Lung (tissue), 11 donors: ENCODE measurements at regions not wholly inside any gene's neighbourhood (a gene's known extent, or its start where the extent isn't known, plus 50 kb on each side); places are given as distances from the start of the nearest gene placed in this dataset.

Experiments
- ATAC-seq: fragments of 200-7000 bp; cut with Tn5 transposase; one replicate; pipeline ENCODE4 v1.9.1; 2020; ENCODE audit warnings: moderate number of reproducible peaks; ENCODE audit not compliant: insufficient read depth, low FRiP score
- DNase-seq, 3 donors: peaks; one replicate each; pipeline ENCODE4 v3.0.0-alpha.2; 2013 to 2017
- H3K27ac ChIP-seq, 2 donors: one replicate each; pipeline ENCODE4 v1.5.1; 2013; ENCODE audit warnings: mild to moderate bottlenecking in 2 of 2, moderate library complexity in 2 of 2, control low read depth in 1 of 2, inconsistent platforms in 1 of 2, low read depth in 1 of 2, low read length in 1 of 2
- H3K27me3 ChIP-seq, 3 donors: one replicate each; pipeline ENCODE4 v1.5.1; 2013; ENCODE audit warnings: low read length in 2 of 3; ENCODE audit not compliant: control insufficient read depth in 3 of 3, insufficient read depth in 3 of 3
- H3K36me3 ChIP-seq, 4 donors: one replicate each; pipeline ENCODE4 v1.5.1; 2013; ENCODE audit warnings: low read length in 4 of 4, mild to moderate bottlenecking in 1 of 4, moderate library complexity in 1 of 4; ENCODE audit not compliant: control insufficient read depth in 4 of 4, insufficient read depth in 4 of 4
- H3K4me1 ChIP-seq, 5 donors: one replicate each; pipeline ENCODE4 v1.5.1; 2013; ENCODE audit warnings: low read length in 5 of 5, mild to moderate bottlenecking in 2 of 5, moderate library complexity in 1 of 5; ENCODE audit not compliant: control insufficient read depth in 5 of 5, insufficient read depth in 5 of 5
- H3K4me3 ChIP-seq: one replicate; pipeline ENCODE4 v1.5.1; 2013; ENCODE audit warnings: mild to moderate bottlenecking, control low read depth, moderate library complexity
- H3K9ac ChIP-seq, 2 donors: one replicate each; pipeline ENCODE4 v1.5.1; 2013; ENCODE audit warnings: low read length in 2 of 2, control low read depth in 1 of 2; ENCODE audit not compliant: insufficient read depth in 1 of 2
- H3K9me3 ChIP-seq, 4 donors: one replicate each; pipeline ENCODE4 v1.5.1; 2013; ENCODE audit warnings: low read length in 3 of 4, mild to moderate bottlenecking in 1 of 4, moderate library complexity in 1 of 4; ENCODE audit not compliant: control insufficient read depth in 4 of 4, insufficient read depth in 3 of 4
- WGBS, 2 donors: extraction: QIAGEN DNeasy Blood & Tissue Kit; methylation state at CpG; one replicate each; pipeline ENCODE4 v1.1.7; 2013; 5-methylcytosine and 5-hydroxymethylcytosine counted together
- TF ChIP-seq, protein P1 (sequence below): IDR thresholded peaks from 2 replicates; pipeline ENCODE4 v1.5.1; 2012; ENCODE audit warnings: mild to moderate bottlenecking; ENCODE audit errors: control extremely low read depth, extremely low read depth
- donor health status: control.
- donor health status: control.
- donor health status: Bipolar disorder and iron deficiency.
- donor health status: healthy.
- donor health status: DM: yes; HTN: yes; CAD: no.

DNA sequence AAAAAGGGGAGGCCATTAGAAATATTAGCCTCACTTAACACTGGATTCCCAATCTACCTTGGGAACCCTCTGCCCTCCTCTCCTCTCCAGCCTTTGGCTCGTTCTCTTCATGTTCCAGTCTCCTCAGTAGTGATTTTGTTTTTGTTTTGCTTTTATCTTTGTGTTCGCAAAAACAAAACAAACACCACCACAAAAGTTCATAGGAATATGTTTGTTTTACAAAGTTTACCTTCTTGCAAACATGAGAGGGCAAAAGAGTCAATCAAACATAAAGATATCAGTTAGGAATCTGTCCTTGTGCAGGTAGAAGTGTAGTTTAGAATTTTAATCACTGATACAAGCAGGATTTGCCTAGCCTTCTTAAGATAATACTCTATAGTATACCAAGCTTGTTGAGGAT lies 179.7 kb upstream of the GUCY1A2 start:
- ATAC-seq (no peak), DNase-seq (no peak)
- Histone ChIP-seq H3K4me3 (no peak overlapping the region), H3K9ac (no peak overlapping the region), H3K27ac (no peak overlapping the region), H3K36me3 (no peaks in the 10 kb centered on the region), H3K9me3 (peaks cover 0 to 2% (median 0%) of the 10 kb centered on the region in 4 donors), H3K27me3 (no peaks in the 10 kb centered on the region), H3K4me1 (no peaks in the 10 kb centered on the region)
- TF ChIP-seq, protein P1, sequence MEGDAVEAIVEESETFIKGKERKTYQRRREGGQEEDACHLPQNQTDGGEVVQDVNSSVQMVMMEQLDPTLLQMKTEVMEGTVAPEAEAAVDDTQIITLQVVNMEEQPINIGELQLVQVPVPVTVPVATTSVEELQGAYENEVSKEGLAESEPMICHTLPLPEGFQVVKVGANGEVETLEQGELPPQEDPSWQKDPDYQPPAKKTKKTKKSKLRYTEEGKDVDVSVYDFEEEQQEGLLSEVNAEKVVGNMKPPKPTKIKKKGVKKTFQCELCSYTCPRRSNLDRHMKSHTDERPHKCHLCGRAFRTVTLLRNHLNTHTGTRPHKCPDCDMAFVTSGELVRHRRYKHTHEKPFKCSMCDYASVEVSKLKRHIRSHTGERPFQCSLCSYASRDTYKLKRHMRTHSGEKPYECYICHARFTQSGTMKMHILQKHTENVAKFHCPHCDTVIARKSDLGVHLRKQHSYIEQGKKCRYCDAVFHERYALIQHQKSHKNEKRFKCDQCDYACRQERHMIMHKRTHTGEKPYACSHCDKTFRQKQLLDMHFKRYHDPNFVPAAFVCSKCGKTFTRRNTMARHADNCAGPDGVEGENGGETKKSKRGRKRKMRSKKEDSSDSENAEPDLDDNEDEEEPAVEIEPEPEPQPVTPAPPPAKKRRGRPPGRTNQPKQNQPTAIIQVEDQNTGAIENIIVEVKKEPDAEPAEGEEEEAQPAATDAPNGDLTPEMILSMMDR = no peak
- WGBS, 2 donors = 63 to 82% methylated on average over 2 of the region's 2 CpGs

DNA sequence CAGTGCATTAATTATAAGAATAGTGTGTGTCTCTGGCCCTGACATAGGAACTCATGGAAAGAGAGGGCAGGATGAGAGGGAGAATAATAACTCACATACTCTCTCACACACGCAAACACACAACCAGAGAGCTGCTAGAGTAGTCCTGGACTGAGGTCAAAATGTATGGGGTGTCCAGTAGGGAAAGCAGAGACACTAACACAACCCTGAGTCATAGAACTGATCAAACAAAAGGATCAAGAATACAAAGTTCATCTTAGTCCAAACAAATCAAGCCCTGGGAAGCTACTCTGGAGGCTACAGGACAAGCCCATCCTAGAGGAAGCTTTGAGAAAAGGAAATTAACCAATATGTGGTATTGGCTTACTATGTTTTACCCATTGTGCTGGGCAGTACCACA lies 178.5 kb upstream of the GUCY1A2 start:
- WGBS, 2 donors = 77 to 90% methylated on average over 1 of the region's 1 CpG

DNA sequence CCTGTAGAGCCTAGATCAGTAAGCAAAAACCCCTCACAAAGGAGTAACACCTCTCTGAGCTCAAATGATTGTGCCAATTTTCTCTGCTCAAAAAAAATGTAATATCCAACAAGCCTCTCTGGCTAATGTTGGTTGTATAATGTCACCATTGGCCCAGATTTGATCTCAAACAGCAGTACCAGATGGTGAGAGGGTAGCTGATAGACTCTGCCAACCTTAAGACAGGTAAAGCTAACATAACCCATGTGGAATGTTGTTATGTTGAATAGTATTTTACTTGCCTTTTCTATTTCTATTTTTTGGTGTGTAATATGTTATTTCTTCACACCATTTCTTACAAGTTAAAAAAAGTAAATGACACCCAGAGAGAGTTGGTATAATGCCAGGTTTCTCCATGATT lies 166.7 kb upstream of the GUCY1A2 start:
- Histone ChIP-seq H3K9ac (no peak overlapping the region), H3K4me1 (peaks cover 0 to 8% (median 0%) of the 10 kb centered on the region in 5 donors), H3K36me3 (no peaks in the 10 kb centered on the region), H3K4me3 (no peak overlapping the region), H3K27me3 (no peaks in the 10 kb centered on the region), H3K9me3 (no peaks in the 10 kb centered on the region), H3K27ac (no peak overlapping the region)
- peak in 1 of 3 donors; percentile 9 for DNase-seq
- no peak for ATAC-seq
- TF ChIP-seq, protein P1 = no peak

More for the DNA sequence above, 178.5 kb upstream of the GUCY1A2 start:
- Histone ChIP-seq H3K4me1 (no peaks in the 10 kb centered on the region), H3K27me3 (no peaks in the 10 kb centered on the region), H3K36me3 (no peaks in the 10 kb centered on the region), H3K4me3 (no peak overlapping the region), H3K9me3 (peaks cover 0 to 2% (median 0%) of the 10 kb centered on the region in 4 donors), H3K9ac (no peak overlapping the region), H3K27ac (no peak overlapping the region)
- TF ChIP-seq, protein P1 = no peak
- ATAC-seq (no peak), DNase-seq (no peak)

DNA sequence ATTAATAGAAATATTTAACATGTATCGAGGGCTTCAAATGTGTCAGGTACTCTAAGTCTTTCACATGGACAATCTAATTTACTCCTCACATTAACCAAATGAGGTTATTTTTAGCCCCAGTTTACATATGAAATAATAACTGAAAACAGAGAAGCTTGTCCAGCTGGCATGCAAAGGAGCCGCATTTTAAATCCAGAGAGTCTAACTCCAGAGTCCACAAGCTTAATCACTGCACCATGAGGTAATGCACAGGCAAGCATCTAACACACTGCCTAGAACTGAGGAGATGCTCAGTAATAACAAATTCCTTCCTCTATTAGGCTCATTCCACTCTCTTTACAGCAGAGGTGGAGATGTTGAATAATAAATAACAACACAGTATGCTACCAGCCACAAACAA lies 165.7 kb upstream of the GUCY1A2 start:
- H3K4me1 ChIP-seq = peaks cover 0 to 8% (median 0%) of the 10 kb centered on the region in 5 donors
- H3K27ac ChIP-seq = no peak overlapping the region
- TF ChIP-seq, protein P1 = no peak
- H3K9me3 ChIP-seq = no peaks in the 10 kb centered on the region
- peak in 2 of 3 donors; percentile 24 to 25 for DNase-seq
- no peak for ATAC-seq
- H3K27me3 ChIP-seq = no peaks in the 10 kb centered on the region
- H3K36me3 ChIP-seq = no peaks in the 10 kb centered on the region
- 84 to 93% methylated on average over 2 of the region's 2 CpGs for WGBS, 2 donors
- H3K4me3 ChIP-seq = no peak overlapping the region
- H3K9ac ChIP-seq = no peak overlapping the region
